ENCODE measurements at regions not wholly inside any gene's neighbourhood (a gene's known extent, or its start where the extent isn't known, plus 50 kb on each side); places are given as distances from the start of the nearest gene placed in this dataset.

- TF ChIP-seq CTCF (IDR thresholded peaks at IDR 0.05) = no peak
- TF ChIP-seq POLR2A (IDR thresholded peaks at IDR 0.05; ENCODE audit: low read depth) = no peak
- TF ChIP-seq POLR2AphosphoS5 (IDR thresholded peaks at IDR 0.05) = no peak
- no peak for TF ChIP-seq EP300 (IDR thresholded peaks at IDR 0.05)
Observed at GRCh38 chr13:58488251-58488650, 856.7 kb downstream of the PCDH17 start.
